Tibial nerve (tissue), 4 donors: ENCODE measurements at regions not wholly inside any gene's neighbourhood (a gene's known extent, or its start where the extent isn't known, plus 50 kb on each side); places are given as distances from the start of the nearest gene placed in this dataset.
"Not testable (repeated sequence)": the region's sequence is repeated elsewhere in the genome, so short reads cannot be mapped to it uniquely, and the experiment has no call there.

Experiments used
- DNase-seq, 2 donors: peaks; one replicate each; pipeline ENCODE4 v3.0.0-alpha.2; 2019; ENCODE audit warnings: low spot score in 2 of 2
- H3K27ac ChIP-seq, 4 donors: fragments of 200-600 bp; sonication (generic) in 3 of 4; one replicate each; pipeline ENCODE4 v1.5.1; 2017 to 2019; ENCODE audit warnings: mild to moderate bottlenecking in 1 of 4
- H3K27me3 ChIP-seq, 2 donors: fragments of 200-600 bp; sonication (generic) in 1 of 2; one replicate each; pipeline versions ENCODE4 v1.5.1 to v1.6.0; 2017 to 2019
- H3K36me3 ChIP-seq, 3 donors: fragments of 200-600 bp; sonication (generic); one replicate each; pipeline ENCODE4 v1.5.1; 2018 to 2019
- H3K4me1 ChIP-seq, 4 donors: fragments of 200-600 bp; sonication (generic) in 3 of 4; one replicate each; pipeline ENCODE4 v1.5.1; 2017 to 2019
- H3K4me3 ChIP-seq, 4 donors: fragments of 200-600 bp; sonication (generic) in 3 of 4; one replicate each; pipeline ENCODE4 v1.5.1; 2017 to 2019; ENCODE audit warnings: mild to moderate bottlenecking in 1 of 4, moderate library complexity in 1 of 4
- H3K9me3 ChIP-seq, 4 donors: fragments of 200-600 bp; sonication (generic) in 3 of 4; one replicate each; pipeline ENCODE4 v1.5.1; 2017 to 2019
- EP300 ChIP-seq, 2 donors: sonication (generic); formaldehyde crosslinking; IDR thresholded peaks; one replicate each; pipeline ENCODE4 v1.6.1; 2017; ENCODE audit warnings: antibody characterized with exemption in 2 of 2, mild to moderate bottlenecking in 1 of 2
- POLR2A ChIP-seq, 2 donors: fragments of 450-650 bp; IDR thresholded peaks; one replicate each; pipeline ENCODE4 v1.6.1; 2017; ENCODE audit warnings: antibody characterized with exemption in 2 of 2, mild to moderate bottlenecking in 2 of 2, moderate library complexity in 2 of 2
- WGBS, 2 donors: methylation state at CpG; one replicate each; pipeline ENCODE4 v1.1.5; 2018; 5-methylcytosine and 5-hydroxymethylcytosine counted together
- TF ChIP-seq, protein P1 (sequence below), 5 experiments: fragments of 200-600 bp in 3 of 5; fragments of 450-650 bp in 2 of 5; sonication (generic) in 3 of 5; IDR thresholded peaks; one replicate each; pipeline ENCODE4 v1.5.1; 2016 to 2019; ENCODE audit warnings: antibody characterized with exemption in 5 of 5, mild to moderate bottlenecking in 3 of 5, moderate library complexity in 2 of 5

DNA sequence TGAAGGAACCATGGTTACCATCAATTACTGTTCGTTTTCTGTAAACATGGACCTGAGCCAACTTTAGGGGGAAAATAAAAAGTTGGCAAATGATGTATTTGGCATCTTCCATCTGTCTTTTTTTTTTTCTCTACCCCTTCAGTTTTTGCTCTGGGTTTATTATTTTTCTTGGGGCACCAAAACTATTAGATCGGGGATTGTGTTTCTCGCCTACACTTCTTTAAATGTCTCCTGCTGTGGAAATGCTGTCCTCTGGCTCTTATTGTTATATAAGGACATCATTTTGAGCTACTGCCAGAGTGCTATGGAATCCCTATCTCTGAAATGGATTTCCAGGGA lies 234.0 kb upstream of the SLIT2 start:
- no peak for DNase-seq
- WGBS, 2 donors = 44 to 48% methylated on average over 3 of the region's 3 CpGs
- H3K4me3 ChIP-seq = no peak overlapping the region
- H3K36me3 ChIP-seq = no peaks in the 10 kb centered on the region
- H3K9me3 ChIP-seq = no peaks in the 10 kb centered on the region
- no peak for TF ChIP-seq EP300 (IDR thresholded peaks at IDR 0.05)
- TF ChIP-seq, protein P1, sequence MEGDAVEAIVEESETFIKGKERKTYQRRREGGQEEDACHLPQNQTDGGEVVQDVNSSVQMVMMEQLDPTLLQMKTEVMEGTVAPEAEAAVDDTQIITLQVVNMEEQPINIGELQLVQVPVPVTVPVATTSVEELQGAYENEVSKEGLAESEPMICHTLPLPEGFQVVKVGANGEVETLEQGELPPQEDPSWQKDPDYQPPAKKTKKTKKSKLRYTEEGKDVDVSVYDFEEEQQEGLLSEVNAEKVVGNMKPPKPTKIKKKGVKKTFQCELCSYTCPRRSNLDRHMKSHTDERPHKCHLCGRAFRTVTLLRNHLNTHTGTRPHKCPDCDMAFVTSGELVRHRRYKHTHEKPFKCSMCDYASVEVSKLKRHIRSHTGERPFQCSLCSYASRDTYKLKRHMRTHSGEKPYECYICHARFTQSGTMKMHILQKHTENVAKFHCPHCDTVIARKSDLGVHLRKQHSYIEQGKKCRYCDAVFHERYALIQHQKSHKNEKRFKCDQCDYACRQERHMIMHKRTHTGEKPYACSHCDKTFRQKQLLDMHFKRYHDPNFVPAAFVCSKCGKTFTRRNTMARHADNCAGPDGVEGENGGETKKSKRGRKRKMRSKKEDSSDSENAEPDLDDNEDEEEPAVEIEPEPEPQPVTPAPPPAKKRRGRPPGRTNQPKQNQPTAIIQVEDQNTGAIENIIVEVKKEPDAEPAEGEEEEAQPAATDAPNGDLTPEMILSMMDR (IDR thresholded peaks at IDR 0.05) = no peak
- TF ChIP-seq POLR2A (IDR thresholded peaks at IDR 0.05) = no peak
- no peaks in the 10 kb centered on the region for H3K4me1 ChIP-seq
- no peaks in the 10 kb centered on the region for H3K27me3 ChIP-seq
- H3K27ac ChIP-seq = no peak overlapping the region

DNA sequence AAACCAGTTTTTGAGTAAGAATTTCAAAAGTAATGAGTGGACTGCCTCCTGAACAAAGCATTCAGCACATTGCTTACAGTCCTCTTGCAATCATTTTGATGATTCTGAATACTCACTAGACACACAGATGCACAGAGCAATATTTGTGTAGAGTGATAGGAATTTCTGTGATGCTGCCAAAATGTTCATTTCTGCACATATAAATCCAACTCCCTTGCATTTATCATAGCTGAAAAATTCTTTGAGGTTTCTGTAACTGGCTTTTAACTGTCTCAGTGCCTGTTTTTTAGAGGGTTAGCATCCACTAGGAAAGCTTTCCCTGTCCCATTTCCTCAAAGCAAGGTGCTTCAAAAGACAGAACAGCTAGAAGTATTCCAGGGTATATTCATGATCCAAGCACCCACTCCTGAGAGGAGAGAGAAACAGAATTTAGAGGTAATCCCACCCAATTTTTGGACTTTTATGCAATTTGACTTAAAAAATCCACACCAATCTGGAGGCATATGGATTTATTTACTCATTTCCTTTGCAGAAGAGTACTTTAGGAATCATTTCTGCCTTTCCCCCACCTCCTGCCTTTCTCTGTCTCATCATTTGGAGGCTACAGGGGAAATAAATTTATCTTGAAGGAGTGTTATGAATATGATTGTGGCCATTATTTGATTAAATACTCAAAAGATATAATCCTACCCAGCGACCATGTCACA lies 234.5 kb upstream of the SLIT2 start:
- H3K9me3 ChIP-seq = no peaks in the 10 kb centered on the region
- WGBS, 2 donors = 30 to 38% methylated on average over 1 of the region's 1 CpG
- H3K36me3 ChIP-seq = no peaks in the 10 kb centered on the region
- H3K4me1 ChIP-seq = no peaks in the 10 kb centered on the region
- TF ChIP-seq POLR2A (IDR thresholded peaks at IDR 0.05) = no peak
- TF ChIP-seq, protein P1 (IDR thresholded peaks at IDR 0.05) = no peak
- no peak overlapping the region for H3K27ac ChIP-seq
- H3K27me3 ChIP-seq = no peaks in the 10 kb centered on the region
- no peak overlapping the region for H3K4me3 ChIP-seq
- no peak for DNase-seq

DNA sequence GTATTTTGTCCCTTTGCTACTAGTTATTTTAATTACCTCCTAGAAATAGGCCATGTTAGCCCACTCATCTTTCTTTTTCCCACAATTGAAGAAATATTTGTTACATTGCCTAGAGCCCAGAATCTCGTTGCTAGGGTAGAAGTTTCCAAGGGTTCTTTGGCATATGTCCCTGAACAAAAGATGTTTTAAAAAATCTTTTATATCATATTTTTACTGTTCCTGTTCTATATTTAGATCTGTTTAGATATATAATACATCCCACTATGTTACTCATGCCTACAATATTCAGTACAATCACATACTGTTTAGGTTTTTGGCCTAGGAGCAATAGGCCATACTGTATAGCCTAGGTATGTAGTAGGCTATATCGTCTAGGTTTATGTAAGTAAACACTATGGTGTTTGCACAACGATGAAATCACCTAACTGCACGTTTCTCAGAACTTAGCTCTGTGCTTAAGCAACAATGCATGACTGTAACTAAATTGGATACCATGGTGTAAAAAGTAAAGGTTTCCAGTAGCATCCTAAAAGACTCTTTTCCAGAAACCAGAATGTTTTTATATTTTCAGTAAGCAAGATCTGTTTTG lies 236.0 kb upstream of the SLIT2 start:
- DNase-seq = no peak
- no peaks in the 10 kb centered on the region for H3K36me3 ChIP-seq
- H3K27ac ChIP-seq = no peak overlapping the region
- H3K4me3 ChIP-seq = no peak overlapping the region
- no peaks in the 10 kb centered on the region for H3K9me3 ChIP-seq
- 68% methylated on average over 4 of the region's 4 CpGs for WGBS, 2 donors
- H3K27me3 ChIP-seq = no peaks in the 10 kb centered on the region
- H3K4me1 ChIP-seq = no peaks in the 10 kb centered on the region
- TF ChIP-seq, protein P1 (IDR thresholded peaks at IDR 0.05) = no peak
- no peak for TF ChIP-seq POLR2A (IDR thresholded peaks at IDR 0.05)

DNA sequence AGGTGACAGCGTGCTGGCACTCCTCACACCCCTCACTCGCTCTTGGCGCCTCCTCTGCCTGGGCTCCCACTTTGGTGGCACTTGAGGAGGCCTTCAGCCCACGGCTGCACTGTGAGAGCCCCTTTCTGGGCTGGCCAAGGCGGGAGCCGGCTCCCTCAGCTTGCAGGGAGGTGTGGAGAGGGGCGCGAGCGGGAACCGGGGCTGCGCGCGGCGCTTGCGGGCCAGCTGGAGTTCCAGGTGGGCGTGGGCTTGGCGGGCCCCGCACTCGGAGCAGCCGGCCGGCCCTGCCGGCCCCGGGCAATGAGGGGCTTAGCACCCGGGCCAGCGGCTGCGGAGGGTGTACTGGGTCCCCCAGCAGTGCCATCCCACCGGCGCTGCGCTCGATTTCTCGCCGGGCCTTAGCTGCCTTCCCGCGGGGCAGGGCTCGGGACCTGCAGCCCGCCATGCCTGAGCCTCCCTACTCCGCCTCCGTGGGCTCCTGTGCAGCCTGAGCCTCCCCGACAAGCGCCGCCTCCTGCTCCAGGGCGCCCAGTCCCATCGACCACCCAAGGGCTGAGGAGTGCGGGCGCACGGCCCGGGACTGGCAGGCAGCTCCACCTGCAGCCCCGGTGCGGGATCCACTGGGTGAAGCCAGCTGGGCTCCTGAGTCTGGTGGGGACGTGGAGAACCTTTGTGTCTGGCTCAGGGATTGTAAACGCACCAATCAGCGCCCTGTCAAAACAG lies 247.7 kb upstream of the SLIT2 start:
- not testable (repeated sequence) for H3K9me3 ChIP-seq, H3K27ac ChIP-seq, DNase-seq, H3K4me1 ChIP-seq, H3K4me3 ChIP-seq, H3K27me3 ChIP-seq, H3K36me3 ChIP-seq
- WGBS, 2 donors = 84 to 90% methylated on average over 29 to 34 of the region's 52 CpGs

DNA sequence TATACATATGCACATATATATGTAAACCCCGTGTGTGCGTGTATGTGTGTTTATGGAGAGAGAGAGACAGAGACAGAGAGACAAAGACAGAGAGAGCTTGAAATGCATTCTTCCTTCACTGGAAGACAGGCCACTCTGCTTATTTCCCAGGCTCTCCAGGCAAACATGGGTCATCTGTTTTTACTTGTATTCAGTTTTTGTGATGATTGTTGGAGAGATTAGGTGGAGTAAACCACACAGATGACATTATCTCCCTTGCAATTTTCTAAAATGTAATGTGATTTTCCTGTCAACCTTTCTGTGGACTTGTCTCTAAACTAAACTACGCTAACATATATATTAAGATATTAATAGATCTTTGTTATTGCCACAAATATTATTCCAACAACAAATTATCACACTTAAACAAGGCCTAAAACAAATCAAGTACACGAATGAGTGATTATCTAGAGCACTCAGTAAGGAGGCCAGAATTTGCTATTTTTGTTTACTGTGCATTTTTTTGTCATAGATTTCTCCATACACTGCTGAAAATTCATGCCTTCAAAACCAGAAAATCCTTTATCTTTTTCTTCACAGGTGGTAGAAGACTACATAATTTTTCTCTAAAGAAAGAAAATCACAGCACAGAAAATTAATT lies 251.8 kb upstream of the SLIT2 start:
- TF ChIP-seq, protein P1 (IDR thresholded peaks at IDR 0.05) = no peak
- TF ChIP-seq POLR2A (IDR thresholded peaks at IDR 0.05) (no peak), EP300 (IDR thresholded peaks at IDR 0.05) (no peak)
- no peaks in the 10 kb centered on the region for H3K36me3 ChIP-seq
- no peak overlapping the region for H3K27ac ChIP-seq
- H3K4me1 ChIP-seq = no peaks in the 10 kb centered on the region
- no peaks in the 10 kb centered on the region for H3K9me3 ChIP-seq
- H3K27me3 ChIP-seq = no peaks in the 10 kb centered on the region
- no peak overlapping the region for H3K4me3 ChIP-seq
- 78 to 88% methylated on average over 4 of the region's 4 CpGs for WGBS, 2 donors
- DNase-seq = no peak
